ENCODE measurements at regions not wholly inside any gene's neighbourhood (a gene's known extent, or its start where the extent isn't known, plus 50 kb on each side); places are given as distances from the start of the nearest gene placed in this dataset.

DNA sequence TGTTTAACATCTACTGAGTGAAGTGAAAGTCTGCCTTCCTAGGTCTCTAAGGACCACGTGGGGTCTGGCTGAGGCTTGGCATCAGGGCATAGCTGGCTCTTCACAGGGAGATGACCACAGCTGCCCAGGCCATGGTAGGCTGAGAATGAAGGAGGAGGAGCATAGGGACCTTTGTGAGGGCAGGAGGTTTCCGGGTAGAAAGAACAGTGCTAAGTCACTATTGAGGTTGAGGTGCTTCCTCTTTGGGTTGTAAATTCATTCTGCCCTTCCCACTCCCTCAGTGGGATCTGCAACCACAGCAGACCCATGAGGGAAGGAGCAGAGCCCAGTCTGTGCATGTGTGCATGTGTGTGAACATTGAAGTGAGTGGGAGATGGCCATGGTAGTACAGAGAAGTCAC lies 909.6 kb downstream of the VRK1 start:
- TF ChIP-seq, protein P1, sequence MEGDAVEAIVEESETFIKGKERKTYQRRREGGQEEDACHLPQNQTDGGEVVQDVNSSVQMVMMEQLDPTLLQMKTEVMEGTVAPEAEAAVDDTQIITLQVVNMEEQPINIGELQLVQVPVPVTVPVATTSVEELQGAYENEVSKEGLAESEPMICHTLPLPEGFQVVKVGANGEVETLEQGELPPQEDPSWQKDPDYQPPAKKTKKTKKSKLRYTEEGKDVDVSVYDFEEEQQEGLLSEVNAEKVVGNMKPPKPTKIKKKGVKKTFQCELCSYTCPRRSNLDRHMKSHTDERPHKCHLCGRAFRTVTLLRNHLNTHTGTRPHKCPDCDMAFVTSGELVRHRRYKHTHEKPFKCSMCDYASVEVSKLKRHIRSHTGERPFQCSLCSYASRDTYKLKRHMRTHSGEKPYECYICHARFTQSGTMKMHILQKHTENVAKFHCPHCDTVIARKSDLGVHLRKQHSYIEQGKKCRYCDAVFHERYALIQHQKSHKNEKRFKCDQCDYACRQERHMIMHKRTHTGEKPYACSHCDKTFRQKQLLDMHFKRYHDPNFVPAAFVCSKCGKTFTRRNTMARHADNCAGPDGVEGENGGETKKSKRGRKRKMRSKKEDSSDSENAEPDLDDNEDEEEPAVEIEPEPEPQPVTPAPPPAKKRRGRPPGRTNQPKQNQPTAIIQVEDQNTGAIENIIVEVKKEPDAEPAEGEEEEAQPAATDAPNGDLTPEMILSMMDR (IDR thresholded peaks at IDR 0.05): no peak
- Mint-ChIP-seq H3K9me3 (peaks cover 71% of the 10 kb centered on the region), H3K4me3 (no peak overlapping the region), H3K4me1 (ENCODE audit: low read depth) (no peaks in the 10 kb centered on the region), H3K27ac (no peak overlapping the region), H3K36me3 (ENCODE audit: low read depth) (peaks cover 4% of the 10 kb centered on the region; the same call in 1 of the 2 replicates), H3K27me3 (ENCODE audit: insufficient read depth) (no peaks in the 10 kb centered on the region)
- no peak for DNase-seq

DNA sequence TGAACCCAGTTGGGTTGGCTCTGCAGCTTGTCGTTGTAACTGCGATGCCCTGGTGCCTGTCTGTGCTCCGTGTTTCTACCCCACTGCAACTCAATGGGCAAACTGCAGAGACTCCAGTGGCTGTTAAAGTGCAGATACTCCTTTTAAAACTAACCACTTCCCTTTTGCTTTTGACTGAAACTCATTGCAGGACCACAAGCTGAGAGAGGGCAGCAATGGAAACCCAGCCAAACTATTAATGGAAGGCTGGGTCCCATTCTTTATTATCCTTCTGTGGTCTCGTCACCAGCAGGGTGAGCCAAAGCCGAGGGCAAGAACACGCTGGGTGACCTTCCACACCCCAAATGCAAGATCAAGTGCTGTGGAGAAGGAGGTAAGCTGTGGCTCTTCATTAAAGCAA lies 910.4 kb downstream of the VRK1 start:
- no peak for DNase-seq
- H3K4me3 Mint-ChIP-seq: no peak overlapping the region
- H3K9me3 Mint-ChIP-seq: peaks cover 75% of the 10 kb centered on the region
- H3K27me3 Mint-ChIP-seq (ENCODE audit: insufficient read depth): no peaks in the 10 kb centered on the region
- TF ChIP-seq, protein P1 (IDR thresholded peaks at IDR 0.05): no peak
- H3K4me1 Mint-ChIP-seq (ENCODE audit: low read depth): no peaks in the 10 kb centered on the region
- peaks cover 4% of the 10 kb centered on the region; the same call in 1 of the 2 replicates for H3K36me3 Mint-ChIP-seq (ENCODE audit: low read depth)
- no peak overlapping the region for H3K27ac Mint-ChIP-seq

DNA sequence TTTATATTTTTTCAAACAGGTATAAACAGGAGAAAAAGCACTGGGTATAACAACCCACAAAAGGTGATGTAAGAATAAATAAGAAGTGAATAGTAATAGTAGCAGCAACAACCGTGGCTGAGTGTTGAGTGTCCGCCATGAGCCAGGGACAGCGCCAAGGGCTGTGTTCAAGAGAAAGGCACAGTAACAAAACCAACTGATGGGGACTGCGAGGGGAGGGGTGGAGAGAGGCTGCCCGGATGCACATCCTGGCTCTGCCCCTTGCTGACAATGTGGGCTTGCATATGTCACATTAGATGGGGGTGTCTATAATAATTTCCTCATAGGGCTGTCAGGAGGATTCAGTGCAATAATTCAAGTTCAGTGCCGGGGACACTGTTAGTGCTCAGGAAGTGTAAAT lies 912.4 kb downstream of the VRK1 start:
- Mint-ChIP-seq H3K4me1 (ENCODE audit: low read depth) (no peaks in the 10 kb centered on the region), H3K4me3 (no peak overlapping the region), H3K9me3 (peaks cover 77% of the 10 kb centered on the region), H3K27ac (no peak overlapping the region), H3K36me3 (ENCODE audit: low read depth) (peaks cover 4% of the 10 kb centered on the region; the same call in 1 of the 2 replicates), H3K27me3 (ENCODE audit: insufficient read depth) (no peaks in the 10 kb centered on the region)
- TF ChIP-seq, protein P1 (IDR thresholded peaks at IDR 0.05): no peak
- no peak for DNase-seq

DNA sequence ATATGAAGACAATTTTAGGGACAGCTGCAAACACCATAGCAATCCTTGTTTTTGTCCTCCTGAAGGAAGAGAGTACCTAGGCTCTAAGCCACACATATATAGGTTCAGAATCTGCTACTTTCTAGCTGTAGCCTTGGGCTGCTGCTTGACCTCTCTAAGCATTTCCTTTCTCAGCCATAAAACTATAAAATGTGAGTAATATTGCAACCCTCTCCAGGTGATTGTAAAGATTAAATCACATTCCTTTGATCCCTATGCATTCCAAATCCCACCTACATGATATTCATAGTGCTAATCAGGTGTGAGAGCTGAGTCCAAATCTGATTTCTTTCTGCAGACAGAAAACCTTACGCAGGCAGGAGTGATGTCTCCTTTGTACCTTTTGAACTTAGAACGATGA lies 913.5 kb downstream of the VRK1 start:
- Mint-ChIP-seq H3K27me3 (ENCODE audit: insufficient read depth) (no peaks in the 10 kb centered on the region), H3K27ac (no peak overlapping the region), H3K36me3 (ENCODE audit: low read depth) (peaks cover 4% of the 10 kb centered on the region; the same call in 1 of the 2 replicates), H3K4me3 (no peak overlapping the region), H3K9me3 (peaks cover 68% of the 10 kb centered on the region), H3K4me1 (ENCODE audit: low read depth) (no peaks in the 10 kb centered on the region)
- DNase-seq: no peak
- TF ChIP-seq, protein P1 (IDR thresholded peaks at IDR 0.05): no peak

DNA sequence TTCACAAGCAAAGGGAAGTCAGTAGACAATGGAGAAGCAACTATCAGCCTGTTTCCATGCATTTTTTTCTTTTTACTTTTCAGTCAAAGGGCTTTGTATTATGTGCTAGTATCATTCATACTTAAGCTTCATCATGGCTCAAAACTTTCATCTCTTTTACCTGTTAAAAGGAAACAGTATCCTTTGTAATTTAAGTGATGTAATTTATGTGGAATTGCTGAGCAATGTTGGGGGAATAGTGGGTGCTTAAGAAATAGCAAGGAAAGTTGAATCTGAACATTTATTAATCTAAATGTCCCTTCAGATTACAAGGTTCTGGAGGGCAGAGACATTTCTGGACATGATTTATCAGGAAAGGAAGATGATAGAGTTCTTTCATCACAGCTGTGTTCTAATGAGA lies 915.3 kb downstream of the VRK1 start:
- no peak overlapping the region for H3K4me3 Mint-ChIP-seq
- DNase-seq: no peak
- no peaks in the 10 kb centered on the region for H3K27me3 Mint-ChIP-seq (ENCODE audit: insufficient read depth)
- H3K9me3 Mint-ChIP-seq: peaks cover 62% of the 10 kb centered on the region
- H3K4me1 Mint-ChIP-seq (ENCODE audit: low read depth): no peaks in the 10 kb centered on the region
- 0 out of 2 replicates have a peak, but pooled peaks cover 4% of the 10 kb centered on the region for H3K36me3 Mint-ChIP-seq (ENCODE audit: low read depth)
- H3K27ac Mint-ChIP-seq: no peak overlapping the region
- TF ChIP-seq, protein P1 (IDR thresholded peaks at IDR 0.05): no peak

DNA sequence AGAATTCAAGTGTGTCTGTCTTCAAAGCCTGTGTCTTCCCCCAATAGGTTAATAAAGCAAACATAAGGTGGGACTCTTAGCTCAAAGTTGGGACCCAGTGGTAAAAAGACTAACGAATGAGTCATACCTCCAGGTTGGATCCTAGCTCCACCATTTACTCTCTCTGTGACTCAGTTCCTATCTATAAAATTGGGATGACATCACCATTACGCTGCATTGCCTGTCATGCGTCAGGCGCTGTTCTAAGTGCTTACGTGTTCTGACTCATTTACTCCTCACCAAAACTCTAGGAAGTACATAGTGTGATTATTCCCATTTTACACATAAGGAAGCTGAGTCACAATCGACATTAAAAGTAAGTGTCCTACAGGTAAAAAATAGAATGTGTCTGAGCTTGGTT lies 915.8 kb downstream of the VRK1 start:
- Mint-ChIP-seq H3K27ac (no peak overlapping the region), H3K27me3 (ENCODE audit: insufficient read depth) (no peaks in the 10 kb centered on the region), H3K9me3 (peaks cover 63% of the 10 kb centered on the region), H3K4me1 (ENCODE audit: low read depth) (no peaks in the 10 kb centered on the region), H3K36me3 (ENCODE audit: low read depth) (0 out of 2 replicates have a peak, but pooled peaks cover 4% of the 10 kb centered on the region), H3K4me3 (no peak overlapping the region)
- TF ChIP-seq, protein P1 (IDR thresholded peaks at IDR 0.05): no peak
- DNase-seq: no peak
